AG04450 (cell line): ENCODE measurements at regions not wholly inside any gene's neighbourhood (a gene's known extent, or its start where the extent isn't known, plus 50 kb on each side); places are given as distances from the start of the nearest gene placed in this dataset.

Experiments used
- CTCF ChIA-PET: fragments of 300-600, 350-600 bp; formaldehyde crosslinking; extraction: SDS; loops from one replicate; lab custom pipeline; 2022; ENCODE audit warnings: antibody characterized with exemption, inconsistent platforms; lab: Charles Lee
- POLR2A ChIA-PET: fragments of 350-600 bp; formaldehyde crosslinking; extraction: SDS; loops from one replicate; lab custom pipeline; 2021; ENCODE audit warnings: antibody characterized with exemption, inconsistent platforms; lab: Yijun Ruan, JAX
- DNase-seq: peaks from one replicate; pipeline ENCODE4 v3.0.0-alpha.2; 2011; ENCODE audit warnings: low read depth, low spot score
- H3K27ac ChIP-seq: one replicate; pipeline ENCODE4 v1.5.1; 2012; ENCODE audit warnings: low read depth, low read length, control low read depth
- H3K27me3 ChIP-seq: one replicate; pipeline ENCODE4 v1.6.0; 2012; ENCODE audit warnings: low read length; ENCODE audit not compliant: control insufficient read depth, insufficient read depth
- H3K4me3 ChIP-seq: 2 replicates; pipeline ENCODE4 v1.5.1; 2011; ENCODE audit warnings: mild to moderate bottlenecking, low read depth, low read length, control low read depth
- H3K9me3 ChIP-seq: 2 replicates; pipeline ENCODE4 v1.5.1; 2012; ENCODE audit warnings: low read length; ENCODE audit not compliant: control insufficient read depth, insufficient read depth
- CTCF ChIP-seq: IDR thresholded peaks from 2 replicates; pipeline ENCODE4 v1.5.1; 2011; ENCODE audit warnings: low read depth, low read length, control low read depth, inconsistent platforms

- POLR2A ChIA-PET: no interaction called here
- DNase-seq: no peak
- H3K4me3 ChIP-seq: no peak overlapping the region
- H3K27ac ChIP-seq: no peak overlapping the region
- TF ChIP-seq CTCF: no peak
- no peaks in the 10 kb centered on the region for H3K27me3 ChIP-seq
- CTCF ChIA-PET: no interaction called here
- no peaks in the 10 kb centered on the region for H3K9me3 ChIP-seq
These were observed 661.7 kb upstream of the CITED2 start for GRCh38 chr6:140036196-140036595.

DNA sequence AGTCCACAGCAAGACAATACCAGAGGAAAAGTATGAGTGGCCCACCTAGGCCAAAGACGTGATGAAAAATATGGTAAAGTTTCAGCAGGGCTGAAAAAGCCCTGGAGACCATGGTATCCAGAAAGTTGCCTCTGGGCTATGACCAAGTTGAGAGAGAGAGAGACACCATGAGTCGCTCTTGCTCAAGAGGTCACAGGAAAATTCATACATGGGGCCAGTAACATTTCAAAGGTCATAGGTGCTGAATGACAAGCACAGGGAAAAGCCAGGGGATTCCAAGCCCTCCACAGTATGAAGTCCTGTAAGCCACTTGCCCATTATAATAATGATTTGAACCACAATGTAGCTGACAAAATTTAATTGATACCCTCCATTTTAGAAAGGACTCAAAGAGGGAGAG, 657.7 kb upstream of the CITED2 start:
- H3K4me3 ChIP-seq: no peak overlapping the region
- no peaks in the 10 kb centered on the region for H3K9me3 ChIP-seq
- ChIA-PET POLR2A (no interaction called here), CTCF (interaction anchor here (0.7 kb wide), 1 partner anchor 161 kb away, joined by 10 read pairs; no protein-coding TSS in a partner anchor)
- no peaks in the 10 kb centered on the region for H3K27me3 ChIP-seq
- no peak for TF ChIP-seq CTCF
- DNase-seq: no peak
- no peak overlapping the region for H3K27ac ChIP-seq

DNA sequence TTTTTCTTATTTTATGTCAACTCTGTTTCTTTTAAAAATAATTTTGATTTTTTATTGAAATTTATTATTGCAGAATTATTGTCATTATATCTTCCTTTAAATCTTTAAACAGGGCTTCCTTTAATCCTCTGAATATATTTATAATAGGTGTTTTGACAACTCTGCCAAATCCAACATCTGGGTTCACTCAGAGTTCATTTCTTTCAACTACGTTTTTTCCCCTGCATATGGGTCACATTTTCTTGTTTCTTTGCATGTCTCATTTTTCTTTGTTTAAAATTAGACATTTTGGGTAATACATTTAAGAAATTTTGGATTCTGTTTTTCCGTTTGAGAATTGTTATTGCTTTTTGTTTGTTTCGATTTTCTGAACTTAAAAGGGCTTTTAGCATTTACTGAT, 655.1 kb upstream of the CITED2 start:
- no peak for DNase-seq
- POLR2A ChIA-PET: no interaction called here
- Histone ChIP-seq H3K27ac (no peak overlapping the region), H3K27me3 (no peaks in the 10 kb centered on the region), H3K4me3 (no peak overlapping the region), H3K9me3 (no peaks in the 10 kb centered on the region)
- no peak for TF ChIP-seq CTCF
- CTCF ChIA-PET: no interaction called here

- H3K27ac ChIP-seq: no peak overlapping the region
- no peak for TF ChIP-seq CTCF
- POLR2A ChIA-PET: no interaction called here
These were observed 652.8 kb upstream of the CITED2 start for GRCh38 chr6:140027219-140027618.

DNA sequence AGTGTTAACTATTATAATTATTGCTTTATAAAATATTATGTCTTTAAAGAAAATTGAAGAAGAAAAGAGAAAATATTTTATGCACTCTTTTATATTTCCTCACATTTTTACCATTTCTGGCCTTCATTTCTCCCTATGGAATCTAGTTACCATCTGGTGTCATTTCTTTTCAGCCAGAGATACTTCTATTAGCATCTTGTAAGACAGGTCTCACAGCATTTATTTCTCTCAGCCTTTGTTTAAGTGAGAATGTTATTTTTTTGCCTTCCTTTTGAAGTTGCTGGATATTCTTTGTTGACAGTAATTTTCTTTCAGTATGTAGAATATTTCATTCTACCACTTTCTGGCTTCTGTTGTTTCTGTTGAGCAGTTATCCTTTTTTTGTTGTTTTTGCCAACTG, 652.1 kb upstream of the CITED2 start:
- Histone ChIP-seq H3K27ac (no peak overlapping the region), H3K4me3 (no peak overlapping the region), H3K27me3 (no peaks in the 10 kb centered on the region), H3K9me3 (no peaks in the 10 kb centered on the region)
- ChIA-PET POLR2A (no interaction called here), CTCF (no interaction called here)
- no peak for DNase-seq
- no peak for TF ChIP-seq CTCF

More at GRCh38 chr6:140027219-140027618, 652.8 kb upstream of the CITED2 start:
- Histone ChIP-seq H3K9me3 (no peaks in the 10 kb centered on the region), H3K4me3 (no peak overlapping the region), H3K27me3 (no peaks in the 10 kb centered on the region)
- CTCF ChIA-PET: no interaction called here
- no peak for DNase-seq
